ENCODE measurements at regions not wholly inside any gene's neighbourhood (a gene's known extent, or its start where the extent isn't known, plus 50 kb on each side); places are given as distances from the start of the nearest gene placed in this dataset.

DNA sequence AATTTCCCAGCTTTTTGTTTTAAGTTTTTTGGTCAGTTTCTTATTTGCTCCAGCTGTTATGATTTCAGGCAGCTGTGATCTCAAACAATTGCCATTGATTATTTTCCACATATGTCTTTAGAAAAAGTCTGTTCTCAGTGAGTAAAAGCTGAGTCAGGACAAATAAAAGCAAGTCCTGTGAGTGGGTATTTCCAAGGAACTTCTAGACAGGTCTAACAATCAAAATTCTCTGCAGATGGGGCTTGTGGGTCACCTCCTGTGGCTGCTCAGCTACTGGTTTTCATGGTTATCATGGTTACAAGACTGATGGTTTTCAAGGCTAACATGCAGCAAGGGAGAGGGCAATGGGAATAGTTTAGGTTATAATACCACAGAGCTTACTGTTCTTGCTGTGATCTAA is 585.7 kb downstream of the LMO4 start:
- Histone ChIP-seq H3K4me3 (ENCODE audit: low read depth, low read length, poor library complexity, severe bottlenecking) (no peak overlapping the region), H2AFZ (ENCODE audit: low read length) (no peak overlapping the region), H3K36me3 (ENCODE audit: insufficient read depth, low read length) (no peaks in the 10 kb centered on the region), H3K79me2 (ENCODE audit: insufficient read depth, low read depth, low read length) (no peaks in the 10 kb centered on the region), H4K20me1 (ENCODE audit: insufficient read depth, low read length) (no peaks in the 10 kb centered on the region), H3K27ac (ENCODE audit: low read depth, low read length, poor library complexity, severe bottlenecking) (no peak overlapping the region), H3K9me2 (ENCODE audit: insufficient read depth, low read length) (no peaks in the 10 kb centered on the region), H3K9me3 (ENCODE audit: low read length) (peaks cover 3% of the 10 kb centered on the region; the same call in 1 of the 2 replicates), H3K4me2 (ENCODE audit: low read length) (no peak overlapping the region), H3K4me1 (ENCODE audit: insufficient read depth, low read length, poor library complexity, severe bottlenecking) (no peaks in the 10 kb centered on the region)
- no peak for TF ChIP-seq EZH2phosphoT487 (IDR thresholded peaks at IDR 0.05; ENCODE audit: borderline replicate concordance, low read depth, low read length)
- no peak for TF ChIP-seq CTCF (conservative IDR thresholded peaks at IDR 0.05; ENCODE audit: low read length)
- no peak for DNase-seq (ENCODE audit: low spot score)
- intact Hi-C loops (cut with micrococcal nuclease; ENCODE audit: unreplicated experiment) = no loop called here
- BruUV-seq (replicated peaks) = no TSS peak
- ChIA-PET CTCF (ENCODE audit: unreplicated experiment) (no interaction called here), POLR2A (interaction anchor here (0.5 to 1.5 kb wide), 5 partner anchors 9 to 1315 kb away, joined by 3 to 5 read pairs (median 4); no protein-coding TSS in a partner anchor)

DNA sequence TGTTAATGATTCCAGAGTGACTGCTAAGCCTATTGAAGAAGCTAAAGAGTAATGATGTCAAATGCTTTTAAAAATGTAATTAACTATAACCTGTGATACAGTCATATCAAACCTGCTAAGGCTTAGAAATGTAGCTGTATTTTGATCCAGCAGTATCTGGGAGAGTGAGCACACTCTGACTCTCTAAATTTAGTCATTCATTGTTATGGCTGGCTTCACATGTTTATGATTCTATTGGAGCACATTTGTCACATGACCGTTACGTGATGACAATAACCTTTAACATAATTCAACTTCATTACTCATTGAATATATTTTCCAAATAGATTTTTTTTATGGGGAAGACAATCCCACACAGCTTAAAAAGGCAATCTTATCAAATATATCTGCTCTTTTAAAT is 587.1 kb downstream of the LMO4 start:
- H2AFZ ChIP-seq (ENCODE audit: low read length) = no peak overlapping the region
- ChIA-PET CTCF (ENCODE audit: unreplicated experiment) (no interaction called here), POLR2A (interaction anchor here (1.0 kb wide), 1 partner anchor 15 kb away, joined by 3 read pairs; no protein-coding TSS in a partner anchor)
- BruUV-seq (replicated peaks) = no TSS peak
- TF ChIP-seq EZH2phosphoT487 (IDR thresholded peaks at IDR 0.05; ENCODE audit: borderline replicate concordance, low read depth, low read length) (no peak), CTCF (conservative IDR thresholded peaks at IDR 0.05; ENCODE audit: low read length) (no peak)
- no peak overlapping the region for H3K4me3 ChIP-seq (ENCODE audit: low read depth, low read length, poor library complexity, severe bottlenecking)
- no peaks in the 10 kb centered on the region for H3K79me2 ChIP-seq (ENCODE audit: insufficient read depth, low read depth, low read length)
- no peaks in the 10 kb centered on the region for H4K20me1 ChIP-seq (ENCODE audit: insufficient read depth, low read length)
- peaks cover 3% of the 10 kb centered on the region; the same call in 1 of the 2 replicates for H3K9me3 ChIP-seq (ENCODE audit: low read length)
- intact Hi-C loops (cut with micrococcal nuclease; ENCODE audit: unreplicated experiment) = no loop called here
- H3K36me3 ChIP-seq (ENCODE audit: insufficient read depth, low read length) = no peaks in the 10 kb centered on the region
- no peak overlapping the region for H3K27ac ChIP-seq (ENCODE audit: low read depth, low read length, poor library complexity, severe bottlenecking)
- H3K4me1 ChIP-seq (ENCODE audit: insufficient read depth, low read length, poor library complexity, severe bottlenecking) = no peaks in the 10 kb centered on the region
- H3K4me2 ChIP-seq (ENCODE audit: low read length) = no peak overlapping the region
- H3K9me2 ChIP-seq (ENCODE audit: insufficient read depth, low read length) = no peaks in the 10 kb centered on the region
- no peak for DNase-seq (ENCODE audit: low spot score)

DNA sequence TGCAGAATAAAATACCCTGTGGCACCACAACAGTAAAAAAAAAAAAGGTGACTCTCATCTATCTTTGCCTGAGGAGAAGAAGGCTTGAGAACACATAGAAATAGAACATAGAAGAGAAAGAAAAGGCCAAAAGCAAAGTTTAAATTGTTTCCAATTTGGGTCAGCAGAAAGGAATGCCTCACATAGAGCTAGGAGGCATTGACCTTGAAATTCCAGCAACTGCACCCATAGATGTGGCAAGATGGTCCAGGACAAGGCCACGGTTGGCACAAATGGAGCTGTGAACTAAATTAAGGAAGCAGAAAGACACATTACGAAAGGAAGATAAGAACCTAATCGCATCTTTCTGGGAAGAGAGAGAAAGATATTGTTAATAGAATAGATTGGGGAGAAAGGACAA is 588.3 kb downstream of the LMO4 start:
- Histone ChIP-seq H3K9me3 (ENCODE audit: low read length) (peaks cover 3% of the 10 kb centered on the region; the same call in 1 of the 2 replicates), H3K9me2 (ENCODE audit: insufficient read depth, low read length) (no peaks in the 10 kb centered on the region), H3K36me3 (ENCODE audit: insufficient read depth, low read length) (no peaks in the 10 kb centered on the region), H3K79me2 (ENCODE audit: insufficient read depth, low read depth, low read length) (no peaks in the 10 kb centered on the region), H3K27ac (ENCODE audit: low read depth, low read length, poor library complexity, severe bottlenecking) (no peak overlapping the region), H2AFZ (ENCODE audit: low read length) (no peak overlapping the region), H3K4me2 (ENCODE audit: low read length) (no peak overlapping the region), H4K20me1 (ENCODE audit: insufficient read depth, low read length) (no peaks in the 10 kb centered on the region), H3K4me3 (ENCODE audit: low read depth, low read length, poor library complexity, severe bottlenecking) (no peak overlapping the region), H3K4me1 (ENCODE audit: insufficient read depth, low read length, poor library complexity, severe bottlenecking) (no peaks in the 10 kb centered on the region)
- CTCF ChIA-PET (ENCODE audit: unreplicated experiment) = no interaction called here
- intact Hi-C loops (cut with micrococcal nuclease; ENCODE audit: unreplicated experiment) = no loop called here
- no peak for TF ChIP-seq EZH2phosphoT487 (IDR thresholded peaks at IDR 0.05; ENCODE audit: borderline replicate concordance, low read depth, low read length)
- TF ChIP-seq CTCF (conservative IDR thresholded peaks at IDR 0.05; ENCODE audit: low read length) = no peak
- BruUV-seq (replicated peaks) = no TSS peak
- no peak for DNase-seq (ENCODE audit: low spot score)
- POLR2A ChIA-PET = no interaction called here

Data from OCI-LY7 (cell line).